Thyroid gland (tissue), 4 donors: ENCODE measurements at regions not wholly inside any gene's neighbourhood (a gene's known extent, or its start where the extent isn't known, plus 50 kb on each side); places are given as distances from the start of the nearest gene placed in this dataset.

Experiments used
- POLR2A ChIP-seq, 2 donors: fragments of 450-650 bp; IDR thresholded peaks; one replicate each; pipeline ENCODE4 v1.6.1; 2017; ENCODE audit warnings: antibody characterized with exemption in 2 of 2, mild to moderate bottlenecking in 2 of 2, moderate library complexity in 1 of 2
- TF ChIP-seq, protein P1 (sequence below), 6 experiments: fragments of 200-600 bp in 3 of 6; fragments of 450-650 bp in 3 of 6; sonication (generic) in 3 of 6; IDR thresholded peaks; one replicate each; pipeline ENCODE4 v1.5.1; 2016 to 2019; ENCODE audit warnings: antibody characterized with exemption in 6 of 6, mild to moderate bottlenecking in 2 of 6, inconsistent platforms in 1 of 6, moderate library complexity in 1 of 6

DNA sequence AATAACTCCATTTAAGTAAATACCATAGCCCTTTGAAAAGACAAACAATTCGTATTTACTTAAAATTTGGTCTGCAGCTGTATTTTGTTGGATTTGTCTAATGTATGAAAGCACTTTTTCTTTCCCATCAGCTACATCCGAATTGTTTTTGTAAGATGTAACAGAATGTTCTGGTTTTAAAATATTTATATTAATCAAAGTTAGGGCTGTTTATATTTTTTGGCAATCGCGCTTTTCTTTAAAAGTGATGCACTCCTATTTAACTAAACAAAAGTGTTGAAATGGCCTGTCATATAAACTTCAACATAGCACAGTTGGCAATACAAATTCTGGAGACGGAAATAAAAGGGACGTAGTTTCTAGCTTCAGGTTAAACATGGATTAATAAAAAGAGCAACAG is 216.3 kb upstream of the ADGRL2 start:
- TF ChIP-seq, protein P1, sequence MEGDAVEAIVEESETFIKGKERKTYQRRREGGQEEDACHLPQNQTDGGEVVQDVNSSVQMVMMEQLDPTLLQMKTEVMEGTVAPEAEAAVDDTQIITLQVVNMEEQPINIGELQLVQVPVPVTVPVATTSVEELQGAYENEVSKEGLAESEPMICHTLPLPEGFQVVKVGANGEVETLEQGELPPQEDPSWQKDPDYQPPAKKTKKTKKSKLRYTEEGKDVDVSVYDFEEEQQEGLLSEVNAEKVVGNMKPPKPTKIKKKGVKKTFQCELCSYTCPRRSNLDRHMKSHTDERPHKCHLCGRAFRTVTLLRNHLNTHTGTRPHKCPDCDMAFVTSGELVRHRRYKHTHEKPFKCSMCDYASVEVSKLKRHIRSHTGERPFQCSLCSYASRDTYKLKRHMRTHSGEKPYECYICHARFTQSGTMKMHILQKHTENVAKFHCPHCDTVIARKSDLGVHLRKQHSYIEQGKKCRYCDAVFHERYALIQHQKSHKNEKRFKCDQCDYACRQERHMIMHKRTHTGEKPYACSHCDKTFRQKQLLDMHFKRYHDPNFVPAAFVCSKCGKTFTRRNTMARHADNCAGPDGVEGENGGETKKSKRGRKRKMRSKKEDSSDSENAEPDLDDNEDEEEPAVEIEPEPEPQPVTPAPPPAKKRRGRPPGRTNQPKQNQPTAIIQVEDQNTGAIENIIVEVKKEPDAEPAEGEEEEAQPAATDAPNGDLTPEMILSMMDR (IDR thresholded peaks at IDR 0.05) = no peak
- no peak for TF ChIP-seq POLR2A (IDR thresholded peaks at IDR 0.05)
